HS-5 (cell line): ENCODE measurements at regions not wholly inside any gene's neighbourhood (a gene's known extent, or its start where the extent isn't known, plus 50 kb on each side); places are given as distances from the start of the nearest gene placed in this dataset.
"Not testable (repeated sequence)": the region's sequence is repeated elsewhere in the genome, so short reads cannot be mapped to it uniquely, and the experiment has no call there.

Experiments
- DNase-seq: peaks from one replicate; pipeline ENCODE4 v3.0.0-alpha.2; 2012; ENCODE audit warnings: low read depth

- no peak for DNase-seq
These were observed 316.9 kb downstream of the JRKL start for GRCh38 chr11:96706761-96707160.

- DNase-seq = no peak
These were observed 317.5 kb downstream of the JRKL start for GRCh38 chr11:96707273-96707672.

GRCh38 chr11:96708219-96708878, 318.5 kb downstream of the JRKL start:
- DNase-seq = no peak

GRCh38 chr11:96713301-96713700, 323.5 kb downstream of the JRKL start:
- no peak for DNase-seq

GRCh38 chr11:96714689-96715088, 324.9 kb downstream of the JRKL start:
- DNase-seq = no peak

- DNase-seq = no peak
These were observed 325.4 kb downstream of the JRKL start for GRCh38 chr11:96715208-96715607.

GRCh38 chr11:96736601-96737000, 346.8 kb downstream of the JRKL start:
- DNase-seq = no peak

GRCh38 chr11:96738311-96738710, 348.5 kb downstream of the JRKL start:
- no peak for DNase-seq

GRCh38 chr11:96741068-96741467, 351.3 kb downstream of the JRKL start:
- no peak for DNase-seq

GRCh38 chr11:96744697-96745096, 354.9 kb downstream of the JRKL start:
- DNase-seq = no peak

GRCh38 chr11:96748639-96749370, 359.0 kb downstream of the JRKL start:
- peak; percentile 49 for DNase-seq

- not testable (repeated sequence) for DNase-seq
These were observed 362.0 kb downstream of the JRKL start for GRCh38 chr11:96751807-96752206.

GRCh38 chr11:96752221-96752620, 362.4 kb downstream of the JRKL start:
- DNase-seq = no peak

GRCh38 chr11:96753997-96754396, 364.2 kb downstream of the JRKL start:
- DNase-seq = no peak

GRCh38 chr11:96755209-96755608, 365.4 kb downstream of the JRKL start:
- no peak for DNase-seq

GRCh38 chr11:96755752-96756151, 365.9 kb downstream of the JRKL start:
- no peak for DNase-seq

- DNase-seq = no peak
These were observed 369.1 kb downstream of the JRKL start for GRCh38 chr11:96758957-96759356.

GRCh38 chr11:96760306-96760705, 370.5 kb downstream of the JRKL start:
- no peak for DNase-seq

- no peak for DNase-seq
These were observed 371.0 kb downstream of the JRKL start for GRCh38 chr11:96760815-96761214.

- no peak for DNase-seq
These were observed 371.6 kb downstream of the JRKL start for GRCh38 chr11:96761451-96761850.

GRCh38 chr11:96763244-96763643, 373.4 kb downstream of the JRKL start:
- DNase-seq = no peak

GRCh38 chr11:96778272-96778671, 388.5 kb downstream of the JRKL start:
- no peak for DNase-seq

GRCh38 chr11:96779030-96779429, 389.2 kb downstream of the JRKL start:
- DNase-seq = no peak

- DNase-seq = no peak
These were observed 391.3 kb downstream of the JRKL start for GRCh38 chr11:96781082-96781481.
